ENCODE measurements at regions not wholly inside any gene's neighbourhood (a gene's known extent, or its start where the extent isn't known, plus 50 kb on each side); places are given as distances from the start of the nearest gene placed in this dataset.
"Not testable (repeated sequence)": the region's sequence is repeated elsewhere in the genome, so short reads cannot be mapped to it uniquely, and the experiment has no call there.

DNA sequence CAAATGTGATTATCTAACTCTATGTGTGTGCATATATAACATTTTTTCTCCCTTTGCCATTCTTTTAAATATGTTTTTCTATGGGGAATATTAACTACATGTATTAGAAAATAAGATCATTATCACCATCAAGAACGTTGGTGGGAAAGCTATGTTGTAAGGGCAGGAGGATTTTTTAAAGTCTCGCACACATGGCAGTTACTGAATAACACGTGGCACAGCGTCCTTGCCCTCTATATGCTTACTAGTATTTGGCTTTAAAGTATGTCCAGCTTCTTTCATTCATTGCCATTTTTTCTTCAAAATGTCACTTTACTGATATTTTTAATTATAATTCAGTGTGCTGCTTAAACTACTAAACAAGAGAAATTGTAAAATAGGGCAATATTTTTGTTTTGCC is 944.3 kb downstream of the SOCS6 start:
- DNase-seq = no peak
- TF ChIP-seq, protein P1, sequence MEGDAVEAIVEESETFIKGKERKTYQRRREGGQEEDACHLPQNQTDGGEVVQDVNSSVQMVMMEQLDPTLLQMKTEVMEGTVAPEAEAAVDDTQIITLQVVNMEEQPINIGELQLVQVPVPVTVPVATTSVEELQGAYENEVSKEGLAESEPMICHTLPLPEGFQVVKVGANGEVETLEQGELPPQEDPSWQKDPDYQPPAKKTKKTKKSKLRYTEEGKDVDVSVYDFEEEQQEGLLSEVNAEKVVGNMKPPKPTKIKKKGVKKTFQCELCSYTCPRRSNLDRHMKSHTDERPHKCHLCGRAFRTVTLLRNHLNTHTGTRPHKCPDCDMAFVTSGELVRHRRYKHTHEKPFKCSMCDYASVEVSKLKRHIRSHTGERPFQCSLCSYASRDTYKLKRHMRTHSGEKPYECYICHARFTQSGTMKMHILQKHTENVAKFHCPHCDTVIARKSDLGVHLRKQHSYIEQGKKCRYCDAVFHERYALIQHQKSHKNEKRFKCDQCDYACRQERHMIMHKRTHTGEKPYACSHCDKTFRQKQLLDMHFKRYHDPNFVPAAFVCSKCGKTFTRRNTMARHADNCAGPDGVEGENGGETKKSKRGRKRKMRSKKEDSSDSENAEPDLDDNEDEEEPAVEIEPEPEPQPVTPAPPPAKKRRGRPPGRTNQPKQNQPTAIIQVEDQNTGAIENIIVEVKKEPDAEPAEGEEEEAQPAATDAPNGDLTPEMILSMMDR (IDR thresholded peaks at IDR 0.05; ENCODE audit: low read depth, low read length, missing control alignments) = no peak
- no peaks in the 10 kb centered on the region for H3K27me3 ChIP-seq (replicated peaks)
- no peak overlapping the region for H3K27ac ChIP-seq
- H3K4me3 ChIP-seq (ENCODE audit: low read depth, low read length) = no peak overlapping the region
- in situ Hi-C loops (cut with HindIII; ENCODE audit: low pct_ligation_motif_present, low sequenced_read_pairs) = no loop called here
- no peaks in the 10 kb centered on the region for H3K36me3 ChIP-seq (replicated peaks)

DNA sequence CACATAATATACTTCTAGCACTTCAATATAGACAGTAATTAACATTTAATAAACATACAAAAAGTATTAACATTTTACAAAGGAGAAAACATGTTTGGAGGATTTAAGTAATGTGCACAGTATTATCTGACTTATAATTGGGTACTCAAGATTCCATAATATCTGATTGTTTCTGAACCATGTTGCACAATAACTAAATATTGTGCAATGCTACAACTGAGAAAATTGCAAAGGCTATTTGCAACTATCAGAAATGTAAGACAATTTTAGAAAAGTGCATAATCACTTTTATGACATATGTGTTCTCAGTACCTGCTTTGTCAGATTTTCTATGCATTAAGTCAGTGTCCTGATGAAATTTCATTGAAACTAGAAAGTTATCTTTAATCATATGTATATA is 934.6 kb downstream of the SOCS6 start:
- DNase-seq = no peak
- H3K36me3 ChIP-seq (replicated peaks) = no peaks in the 10 kb centered on the region
- in situ Hi-C loops (cut with HindIII; ENCODE audit: low pct_ligation_motif_present, low sequenced_read_pairs) = no loop called here
- H3K27ac ChIP-seq = no peak overlapping the region
- H3K27me3 ChIP-seq (replicated peaks) = no peaks in the 10 kb centered on the region
- TF ChIP-seq, protein P1 (IDR thresholded peaks at IDR 0.05; ENCODE audit: low read depth, low read length, missing control alignments) = no peak
- H3K4me3 ChIP-seq (ENCODE audit: low read depth, low read length) = no peak overlapping the region

DNA sequence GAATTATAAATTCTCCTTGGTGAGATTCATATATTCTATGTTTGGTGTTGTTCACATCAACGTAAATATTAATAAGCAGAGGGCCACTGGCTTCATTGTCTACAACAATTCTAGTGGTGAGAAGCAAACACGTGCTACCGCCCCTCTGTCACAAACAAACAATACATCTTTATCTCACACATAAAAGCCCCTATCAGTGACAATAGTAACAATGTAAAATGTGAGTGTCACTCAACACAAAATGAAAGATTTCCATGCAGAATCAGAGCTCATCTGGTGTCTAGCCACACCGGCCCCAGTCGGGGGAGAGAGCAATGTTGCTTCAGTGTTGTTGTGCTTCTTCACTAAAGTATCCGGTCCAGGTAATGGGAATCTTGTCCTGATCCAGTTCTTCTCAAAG is 932.6 kb downstream of the SOCS6 start:
- no peak overlapping the region for H3K27ac ChIP-seq
- in situ Hi-C loops (cut with HindIII; ENCODE audit: low pct_ligation_motif_present, low sequenced_read_pairs) = no loop called here
- no peak for DNase-seq
- H3K27me3 ChIP-seq (replicated peaks) = no peaks in the 10 kb centered on the region
- TF ChIP-seq, protein P1 (IDR thresholded peaks at IDR 0.05; ENCODE audit: low read depth, low read length, missing control alignments) = no peak
- H3K36me3 ChIP-seq (replicated peaks) = no peaks in the 10 kb centered on the region
- no peak overlapping the region for H3K4me3 ChIP-seq (ENCODE audit: low read depth, low read length)

DNA sequence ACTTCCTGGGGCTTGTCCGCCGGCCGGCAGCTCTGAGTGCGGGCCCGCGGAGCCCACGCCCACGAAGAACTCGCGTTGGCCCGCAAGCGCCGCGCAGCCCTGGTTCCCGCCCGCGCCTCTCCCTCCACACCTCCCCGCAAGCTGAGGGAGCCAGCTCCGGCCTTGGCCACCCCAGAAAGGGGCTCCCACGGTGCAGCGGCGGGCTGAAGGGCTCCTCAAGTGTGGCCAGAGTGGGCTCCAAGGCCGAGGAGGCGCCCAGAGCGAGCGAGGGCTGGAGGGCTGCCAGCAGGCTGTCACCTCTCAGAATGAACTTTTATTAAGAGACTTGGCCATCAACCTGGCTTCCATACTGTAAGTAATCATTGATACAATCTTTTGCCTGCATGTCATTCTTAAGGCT is 923.9 kb downstream of the SOCS6 start:
- H3K36me3 ChIP-seq (replicated peaks); in situ Hi-C loops (cut with HindIII; ENCODE audit: low pct_ligation_motif_present, low sequenced_read_pairs); H3K27ac ChIP-seq; H3K27me3 ChIP-seq (replicated peaks); H3K4me3 ChIP-seq (ENCODE audit: low read depth, low read length); DNase-seq: not testable (repeated sequence)

DNA sequence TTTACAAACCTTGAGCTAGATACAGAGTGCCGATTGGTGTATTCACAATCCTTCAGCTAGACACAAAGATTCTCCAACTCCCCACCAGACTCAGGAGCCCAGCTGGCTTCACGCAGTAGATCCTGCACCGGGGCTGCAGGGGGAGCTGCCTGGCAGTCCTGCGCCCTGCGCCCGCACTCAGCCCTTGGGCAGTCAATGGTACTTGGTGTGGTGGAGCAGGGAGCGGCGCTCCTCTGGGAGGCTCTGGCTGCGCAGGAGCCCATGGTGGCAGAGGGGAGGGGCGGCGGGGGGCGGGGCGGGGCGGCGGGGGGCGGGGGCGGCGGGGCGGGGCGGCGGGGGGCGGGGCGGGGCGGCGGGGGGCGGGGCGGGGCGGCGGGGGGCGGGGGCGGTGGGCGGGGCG is 923.4 kb downstream of the SOCS6 start:
- TF ChIP-seq, protein P1 (IDR thresholded peaks at IDR 0.05; ENCODE audit: low read depth, low read length, missing control alignments) = no peak
- Histone ChIP-seq H3K27ac (no peak overlapping the region), H3K36me3 (replicated peaks) (no peaks in the 10 kb centered on the region), H3K4me3 (ENCODE audit: low read depth, low read length) (no peak overlapping the region), H3K27me3 (replicated peaks) (no peaks in the 10 kb centered on the region)
- in situ Hi-C loops (cut with HindIII; ENCODE audit: low pct_ligation_motif_present, low sequenced_read_pairs) = no loop called here
- DNase-seq = no peak

DNA sequence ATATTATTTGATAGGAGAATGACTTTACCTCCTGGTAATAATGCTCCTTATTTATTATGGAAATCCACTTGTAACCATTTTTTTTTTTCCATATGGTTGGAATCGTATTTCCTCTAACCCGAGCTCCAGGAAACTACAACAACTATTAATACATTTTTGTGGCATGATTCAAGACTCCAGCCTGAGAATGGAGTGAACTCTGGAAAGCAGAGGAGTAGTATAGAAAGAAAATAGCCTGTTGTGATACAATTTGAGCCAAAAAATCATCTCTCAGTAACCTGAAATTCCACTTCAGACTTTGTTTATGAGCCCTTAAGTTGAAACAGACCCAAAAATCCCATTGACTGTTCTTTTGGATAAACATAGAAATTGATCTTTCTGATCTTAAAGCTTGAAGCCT is 921.1 kb downstream of the SOCS6 start:
- H3K4me3 ChIP-seq (ENCODE audit: low read depth, low read length) = no peak overlapping the region
- no peaks in the 10 kb centered on the region for H3K36me3 ChIP-seq (replicated peaks)
- DNase-seq = no peak
- no peak overlapping the region for H3K27ac ChIP-seq
- in situ Hi-C loops (cut with HindIII; ENCODE audit: low pct_ligation_motif_present, low sequenced_read_pairs) = no loop called here
- TF ChIP-seq, protein P1 (IDR thresholded peaks at IDR 0.05; ENCODE audit: low read depth, low read length, missing control alignments) = no peak
- no peaks in the 10 kb centered on the region for H3K27me3 ChIP-seq (replicated peaks)

All from brain microvascular endothelial cell (primary cell).